HepG2 (cell line): ENCODE measurements at regions not wholly inside any gene's neighbourhood (a gene's known extent, or its start where the extent isn't known, plus 50 kb on each side); places are given as distances from the start of the nearest gene placed in this dataset.

Experiments used
- FOXK1 ChIP-seq: sonication (generic); formaldehyde crosslinking; IDR thresholded peaks from 2 replicates; pipeline ENCODE4 v1.4.0; 2020; ENCODE audit warnings: low read depth, missing genetic modification reagents, borderline replicate concordance
- MLX ChIP-seq: IDR thresholded peaks from 2 replicates; pipeline ENCODE4 v1.6.1; 2016
- POLR2A ChIP-seq, 2 experiments: IDR thresholded peaks; 2 replicates each; pipeline ENCODE4 v1.6.1; 2011; ENCODE audit warnings: low read depth in 2 of 2, low read length in 2 of 2, mild to moderate bottlenecking in 1 of 2, moderate library complexity in 1 of 2; ENCODE audit not compliant: insufficient read depth in 1 of 2
- XBP1 ChIP-seq: sonication (generic); formaldehyde crosslinking; IDR thresholded peaks from 2 replicates; pipeline ENCODE4 v1.5.0; 2020; ENCODE audit warnings: missing genetic modification reagents
- TF ChIP-seq, protein P1 (sequence below): sonication (generic); formaldehyde crosslinking; IDR thresholded peaks from 2 replicates; pipeline ENCODE4 v1.4.0; 2020; ENCODE audit warnings: missing genetic modification reagents, borderline replicate concordance

DNA sequence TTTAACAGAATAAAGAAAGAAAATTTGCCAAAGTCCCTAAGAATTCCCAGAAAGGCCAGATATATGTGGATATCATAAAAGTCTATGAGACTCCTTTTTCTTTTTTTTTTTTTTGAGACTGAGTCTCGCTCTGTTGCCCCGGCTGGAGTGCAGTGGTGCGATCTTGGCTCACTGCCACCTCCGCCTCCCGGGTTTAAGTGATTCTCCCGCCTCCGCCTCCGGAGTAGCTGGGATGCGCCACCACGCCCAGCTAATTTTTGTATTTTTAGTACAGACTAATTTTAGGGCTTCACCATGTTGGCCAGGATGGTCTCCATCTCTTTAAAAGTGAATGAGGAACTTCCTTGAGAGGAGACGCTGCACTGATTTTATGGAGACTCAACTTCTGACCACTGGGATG, 335.2 kb downstream of the FBXO15 start:
- TF ChIP-seq POLR2A (IDR thresholded peaks at IDR 0.05; ENCODE audit: insufficient read depth in 1 of 2, low read depth in 2 of 2, low read length in 2 of 2), result no peak
- TF ChIP-seq, protein P1, sequence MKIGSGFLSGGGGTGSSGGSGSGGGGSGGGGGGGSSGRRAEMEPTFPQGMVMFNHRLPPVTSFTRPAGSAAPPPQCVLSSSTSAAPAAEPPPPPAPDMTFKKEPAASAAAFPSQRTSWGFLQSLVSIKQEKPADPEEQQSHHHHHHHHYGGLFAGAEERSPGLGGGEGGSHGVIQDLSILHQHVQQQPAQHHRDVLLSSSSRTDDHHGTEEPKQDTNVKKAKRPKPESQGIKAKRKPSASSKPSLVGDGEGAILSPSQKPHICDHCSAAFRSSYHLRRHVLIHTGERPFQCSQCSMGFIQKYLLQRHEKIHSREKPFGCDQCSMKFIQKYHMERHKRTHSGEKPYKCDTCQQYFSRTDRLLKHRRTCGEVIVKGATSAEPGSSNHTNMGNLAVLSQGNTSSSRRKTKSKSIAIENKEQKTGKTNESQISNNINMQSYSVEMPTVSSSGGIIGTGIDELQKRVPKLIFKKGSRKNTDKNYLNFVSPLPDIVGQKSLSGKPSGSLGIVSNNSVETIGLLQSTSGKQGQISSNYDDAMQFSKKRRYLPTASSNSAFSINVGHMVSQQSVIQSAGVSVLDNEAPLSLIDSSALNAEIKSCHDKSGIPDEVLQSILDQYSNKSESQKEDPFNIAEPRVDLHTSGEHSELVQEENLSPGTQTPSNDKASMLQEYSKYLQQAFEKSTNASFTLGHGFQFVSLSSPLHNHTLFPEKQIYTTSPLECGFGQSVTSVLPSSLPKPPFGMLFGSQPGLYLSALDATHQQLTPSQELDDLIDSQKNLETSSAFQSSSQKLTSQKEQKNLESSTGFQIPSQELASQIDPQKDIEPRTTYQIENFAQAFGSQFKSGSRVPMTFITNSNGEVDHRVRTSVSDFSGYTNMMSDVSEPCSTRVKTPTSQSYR (CRISPR knock-in tag), result no peak
- no peak for TF ChIP-seq XBP1 (CRISPR knock-in tag)
- no peak for TF ChIP-seq MLX (CRISPR knock-in tag)
- TF ChIP-seq FOXK1 (CRISPR knock-in tag), result no peak
